HG03469 (cell line): ENCODE measurements at regions not wholly inside any gene's neighbourhood (a gene's known extent, or its start where the extent isn't known, plus 50 kb on each side); places are given as distances from the start of the nearest gene placed in this dataset.

Experiments used
- ATAC-seq: cut with Tn5 transposase; IDR thresholded peaks from one replicate; pipeline ENCODE4 v1.9.1; 2021; ENCODE audit warnings: mild to moderate bottlenecking, moderate library complexity, moderate number of reproducible peaks; ENCODE audit not compliant: unreplicated experiment

GRCh38 chr10:58932577-58933314, 243.7 kb upstream of the PHYHIPL start:
- no peak for ATAC-seq

- no peak for ATAC-seq
Observed at GRCh38 chr10:58936364-58936763, 240.1 kb upstream of the PHYHIPL start.

DNA sequence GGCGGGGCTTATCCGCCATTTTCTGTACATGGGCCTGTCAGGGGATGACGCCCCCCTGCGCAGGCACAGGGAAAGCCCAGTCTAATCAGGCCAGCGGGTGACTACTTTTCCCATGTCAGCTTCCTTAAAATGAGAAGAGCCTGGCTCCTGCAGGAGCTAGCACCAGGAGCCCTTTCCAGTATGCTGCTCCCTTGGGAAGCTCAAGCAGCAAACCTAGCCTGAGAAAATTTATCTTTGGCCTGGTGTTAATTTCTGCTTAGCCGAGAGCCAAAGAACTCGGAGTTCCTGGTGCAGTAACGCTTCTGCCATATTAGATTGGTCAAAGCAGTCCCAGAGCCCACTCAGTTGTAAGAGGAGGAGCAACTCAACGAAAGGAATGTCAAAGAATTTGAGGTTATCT, 239.0 kb upstream of the PHYHIPL start:
- no peak for ATAC-seq

- no peak for ATAC-seq
Observed at GRCh38 chr10:58942724-58943123, 233.7 kb upstream of the PHYHIPL start.

- ATAC-seq = no peak
Observed at GRCh38 chr10:58943256-58943890, 233.1 kb upstream of the PHYHIPL start.

GRCh38 chr10:58943960-58944359, 232.5 kb upstream of the PHYHIPL start:
- ATAC-seq = no peak

GRCh38 chr10:58948303-58948702, 228.1 kb upstream of the PHYHIPL start:
- no peak for ATAC-seq

GRCh38 chr10:58950618-58951017, 225.8 kb upstream of the PHYHIPL start:
- no peak for ATAC-seq

DNA sequence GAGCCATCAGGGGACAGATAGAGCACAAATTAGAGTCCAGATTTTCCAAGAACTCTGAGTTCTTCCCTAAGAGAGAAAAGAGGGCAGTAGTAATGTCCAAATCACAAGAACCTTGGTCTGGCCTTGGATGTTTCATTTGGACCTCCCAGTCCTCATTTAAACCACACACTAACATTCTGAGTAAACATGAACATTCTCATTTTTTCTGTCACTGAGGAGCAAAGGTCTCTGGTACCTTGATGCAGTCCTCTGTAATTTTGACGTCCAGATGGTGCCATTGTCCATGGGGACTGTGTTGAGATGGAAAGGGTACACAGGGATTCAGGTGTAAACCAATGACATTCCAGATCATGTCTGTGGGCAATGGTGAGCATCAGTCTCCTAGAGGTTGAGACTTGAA, 225.4 kb upstream of the PHYHIPL start:
- ATAC-seq = no peak

- no peak for ATAC-seq
Observed at GRCh38 chr10:58951746-58952145, 224.7 kb upstream of the PHYHIPL start.

- ATAC-seq = no peak
Observed at GRCh38 chr10:58952162-58952601, 224.3 kb upstream of the PHYHIPL start.

DNA sequence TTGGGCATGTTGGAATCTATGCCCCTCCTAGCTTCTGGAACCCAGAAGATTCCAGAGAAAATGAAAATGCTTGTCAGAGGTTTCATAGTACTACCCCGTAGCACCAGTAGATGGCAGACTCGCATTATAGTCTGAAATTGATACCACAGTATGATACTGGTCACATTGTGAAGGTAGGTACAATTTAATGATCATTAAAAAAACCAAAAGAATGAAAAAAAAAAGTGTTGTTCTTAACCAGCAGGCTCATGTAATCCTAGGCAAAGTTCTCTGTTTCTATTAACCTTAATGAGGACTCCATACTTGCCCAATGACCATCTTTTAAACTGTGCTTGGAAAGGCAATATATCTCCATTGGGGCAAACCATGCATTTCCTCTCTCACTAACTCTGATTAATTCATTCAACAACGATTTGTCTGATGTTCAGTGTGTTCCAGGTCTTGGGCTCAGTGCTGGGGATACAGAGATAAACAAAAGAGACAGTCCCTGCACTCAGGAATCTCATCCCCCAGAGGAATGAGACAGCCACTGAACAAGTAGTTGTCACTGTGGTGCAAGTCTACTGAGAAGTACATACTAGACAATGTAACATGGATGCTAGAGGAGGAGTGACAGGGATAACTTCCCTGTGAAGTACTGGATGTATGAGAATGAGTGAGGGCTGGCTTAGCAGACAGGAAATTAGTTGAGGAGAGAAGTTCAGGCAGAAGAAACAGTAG, 223.5 kb upstream of the PHYHIPL start:
- ATAC-seq = peak; percentile 77

DNA sequence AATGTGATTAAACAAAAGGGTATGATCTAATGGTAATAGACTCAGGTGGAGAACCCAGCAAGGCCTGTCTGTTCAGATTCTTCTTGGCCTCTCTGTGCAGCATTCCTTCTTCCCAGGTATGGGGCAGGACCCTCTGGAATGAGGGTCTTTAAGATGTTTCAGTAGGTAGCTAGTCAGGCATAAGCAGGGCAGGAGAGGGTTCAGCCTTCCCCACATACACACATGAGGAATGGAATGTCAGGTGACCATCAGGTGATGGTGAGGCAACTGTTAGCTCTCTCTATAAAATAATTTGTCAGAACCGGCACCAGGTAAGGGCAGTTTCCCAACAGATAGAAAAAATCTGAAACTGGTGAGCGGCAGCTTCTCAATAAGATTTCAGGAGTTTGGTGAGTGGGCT, 222.3 kb upstream of the PHYHIPL start:
- ATAC-seq = no peak

DNA sequence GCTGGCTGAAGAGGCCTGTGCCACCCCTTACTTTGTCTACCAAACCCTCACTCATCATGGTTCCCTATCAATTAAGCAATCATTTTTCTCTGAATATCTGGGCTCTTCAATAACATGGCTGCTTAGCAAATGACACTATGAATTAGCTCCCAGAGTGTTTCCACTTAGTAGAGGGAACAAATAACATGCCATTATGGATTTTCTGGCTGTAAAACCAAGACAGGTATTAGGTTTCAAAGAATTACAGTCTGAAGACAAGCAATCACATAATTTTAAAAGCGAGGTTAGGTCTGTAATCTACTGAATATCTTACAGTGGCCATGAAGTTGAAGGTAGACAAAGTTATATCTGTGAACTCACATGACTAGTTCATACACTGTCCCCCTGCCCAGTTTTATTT, 220.8 kb upstream of the PHYHIPL start:
- no peak for ATAC-seq

DNA sequence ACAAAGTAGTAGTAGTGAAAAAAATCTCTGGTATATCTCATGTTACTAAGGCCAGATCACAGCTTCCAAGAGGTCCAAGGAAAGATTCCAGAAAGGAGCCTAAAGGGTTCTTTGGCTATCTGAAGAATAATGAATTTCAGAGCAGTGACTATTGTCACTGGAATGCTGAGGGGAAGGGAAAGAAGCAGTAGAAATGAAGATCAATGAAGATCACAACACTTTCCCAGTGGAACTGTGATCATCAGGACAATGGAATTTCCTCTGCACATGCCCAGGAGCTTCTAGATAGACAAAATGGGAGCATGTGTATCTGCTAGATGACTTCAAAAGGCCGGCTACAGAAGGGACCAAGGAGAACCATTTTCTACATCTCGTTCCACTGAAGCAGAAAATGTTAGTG, 219.5 kb upstream of the PHYHIPL start:
- ATAC-seq = no peak

GRCh38 chr10:58957517-58957916, 218.9 kb upstream of the PHYHIPL start:
- no peak for ATAC-seq

DNA sequence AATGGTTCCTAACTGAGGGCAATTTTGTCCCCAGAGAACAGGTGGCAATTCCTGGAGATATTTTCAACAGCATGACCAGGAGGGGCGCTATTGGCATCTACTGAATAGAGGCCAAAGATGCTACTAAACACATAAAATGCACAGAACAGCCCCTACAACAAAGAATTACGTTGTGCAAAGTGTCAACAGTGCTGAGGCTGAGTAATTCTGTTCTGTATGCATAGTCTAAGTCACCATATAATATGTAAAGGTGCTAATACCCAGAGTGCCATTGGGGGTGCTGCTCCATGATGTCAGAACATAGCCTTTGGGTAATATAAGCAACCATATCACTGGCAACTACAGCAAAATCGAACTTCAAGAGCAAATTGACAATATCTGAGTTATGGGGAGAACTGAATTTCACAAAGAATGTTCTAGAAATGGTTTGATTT, 213.3 kb upstream of the PHYHIPL start:
- no peak for ATAC-seq

DNA sequence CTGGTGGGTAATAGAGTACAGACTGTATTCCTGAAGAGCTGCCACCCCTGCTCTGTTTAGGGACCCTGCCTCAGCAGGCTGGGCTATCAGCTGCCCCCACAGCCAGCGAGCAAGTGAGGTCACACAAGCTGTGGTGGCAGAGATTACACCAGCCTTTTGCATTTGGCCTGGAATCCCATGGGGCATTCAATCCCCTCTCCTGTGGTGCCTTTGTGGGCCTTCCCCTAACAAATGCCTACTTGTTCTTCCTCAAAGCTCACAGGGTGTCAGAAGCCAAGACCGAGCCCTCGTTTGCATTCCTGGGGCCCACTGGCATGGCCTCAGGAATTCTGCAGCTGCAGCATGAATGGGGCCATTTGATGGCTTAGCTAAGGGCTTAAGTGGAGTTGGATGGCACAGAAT, 212.7 kb upstream of the PHYHIPL start:
- ATAC-seq = no peak

DNA sequence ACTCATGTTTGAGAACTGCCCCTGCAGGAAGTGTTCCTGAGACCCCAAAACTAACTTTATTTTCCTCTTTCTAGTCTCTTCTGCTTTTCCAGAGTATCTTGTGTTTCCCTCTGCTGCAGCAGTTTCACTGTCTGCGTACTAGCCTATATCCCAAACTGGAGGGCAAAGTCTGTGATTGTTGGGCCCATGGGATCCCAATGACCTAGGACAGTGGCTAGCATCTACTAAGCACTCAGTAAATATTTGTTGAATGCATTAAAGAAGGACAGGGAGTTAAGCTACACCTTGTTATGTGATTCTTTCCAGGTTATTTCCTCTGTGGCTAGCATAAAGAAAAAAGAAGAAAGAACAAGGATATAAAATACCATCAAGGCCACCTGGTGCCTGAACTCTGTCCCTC, 210.6 kb upstream of the PHYHIPL start:
- no peak for ATAC-seq

GRCh38 chr10:58967551-58968388, 208.7 kb upstream of the PHYHIPL start:
- ATAC-seq = no peak

DNA sequence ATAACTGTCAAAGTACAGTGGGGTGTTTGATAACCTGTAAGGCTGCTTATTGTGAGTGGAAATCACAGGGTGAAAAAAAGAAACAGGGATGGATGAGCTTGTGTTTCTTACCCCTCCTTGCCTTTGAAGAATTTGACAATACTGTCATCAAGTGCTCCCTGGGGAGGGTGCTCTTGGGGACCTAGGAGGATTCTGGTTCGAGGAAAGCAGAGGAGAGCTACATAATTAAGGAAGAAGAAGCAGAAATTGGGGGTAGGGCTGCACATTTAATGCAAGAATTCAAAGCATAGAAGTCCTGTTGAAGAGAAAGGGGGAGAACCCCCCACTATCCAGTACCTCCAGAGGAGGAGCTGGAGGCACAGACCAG, 208.1 kb upstream of the PHYHIPL start:
- ATAC-seq = no peak
